ENCODE measurements at regions not wholly inside any gene's neighbourhood (a gene's known extent, or its start where the extent isn't known, plus 50 kb on each side); places are given as distances from the start of the nearest gene placed in this dataset.

DNA sequence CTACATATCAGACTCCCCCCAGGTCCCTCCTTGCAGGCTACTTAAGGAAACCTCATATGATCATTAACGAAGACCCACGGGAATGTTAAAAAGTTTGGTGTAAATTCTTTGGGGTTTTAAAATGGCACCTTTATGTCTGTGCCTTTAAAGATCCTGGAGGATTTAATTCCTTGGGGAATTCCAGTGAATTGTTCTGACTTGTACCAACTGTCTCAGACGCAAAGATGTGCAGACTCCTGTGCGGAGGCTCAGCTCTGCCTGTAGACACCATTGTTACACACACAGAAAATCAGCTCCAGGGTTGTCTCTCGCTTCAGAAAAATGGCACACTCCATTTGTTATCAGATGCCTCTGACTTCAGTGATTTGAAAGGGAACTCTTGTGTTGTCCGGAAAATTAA lies 414.4 kb upstream of the CFAP20DC start:
- TF ChIP-seq POLR2A (IDR thresholded peaks at IDR 0.05; ENCODE audit: low read depth, low read length): no peak
- TF ChIP-seq POLR2AphosphoS5 (IDR thresholded peaks at IDR 0.05; ENCODE audit: low read depth, low read length): no peak
- TF ChIP-seq TAF1 (IDR thresholded peaks at IDR 0.05; ENCODE audit: borderline replicate concordance, low read depth, low read length): no peak

All from GM12892 (cell line).